NCI-H774 (cell line): ENCODE measurements at regions not wholly inside any gene's neighbourhood (a gene's known extent, or its start where the extent isn't known, plus 50 kb on each side); places are given as distances from the start of the nearest gene placed in this dataset.

Experiments used
- DNase-seq: peaks from one replicate; lab custom pipeline; 2025; lab: John Stamatoyannopoulos, UW

- DNase-seq = no peak
These were observed 318.0 kb upstream of the PUM3 start for GRCh38 chr9:3161912-3162311.

- no peak for DNase-seq
These were observed 313.1 kb upstream of the PUM3 start for GRCh38 chr9:3157011-3157410.

- no peak for DNase-seq
These were observed 308.0 kb upstream of the PUM3 start for GRCh38 chr9:3151672-3152576.

GRCh38 chr9:3150074-3150473 is 306.2 kb upstream of the PUM3 start:
- no peak for DNase-seq

- DNase-seq = no peak
These were observed 294.6 kb upstream of the PUM3 start for GRCh38 chr9:3138231-3139229.

DNA sequence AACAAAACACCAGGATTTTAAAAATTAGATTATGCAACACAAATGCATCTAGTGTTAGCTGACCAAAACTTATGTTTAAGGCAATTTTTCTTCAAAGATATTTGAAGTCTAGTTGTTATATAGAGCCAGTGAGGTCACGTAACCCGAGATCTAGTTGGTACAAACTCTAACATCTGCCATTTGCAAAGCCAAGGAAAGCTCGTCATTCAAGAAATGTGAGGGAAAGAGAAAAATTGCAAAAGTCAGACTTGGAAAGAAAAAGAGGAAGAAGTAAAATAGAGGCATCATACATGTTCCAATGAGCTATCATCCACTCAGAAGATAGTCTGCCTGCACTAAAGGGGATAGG is 293.4 kb upstream of the PUM3 start:
- DNase-seq = no peak

DNA sequence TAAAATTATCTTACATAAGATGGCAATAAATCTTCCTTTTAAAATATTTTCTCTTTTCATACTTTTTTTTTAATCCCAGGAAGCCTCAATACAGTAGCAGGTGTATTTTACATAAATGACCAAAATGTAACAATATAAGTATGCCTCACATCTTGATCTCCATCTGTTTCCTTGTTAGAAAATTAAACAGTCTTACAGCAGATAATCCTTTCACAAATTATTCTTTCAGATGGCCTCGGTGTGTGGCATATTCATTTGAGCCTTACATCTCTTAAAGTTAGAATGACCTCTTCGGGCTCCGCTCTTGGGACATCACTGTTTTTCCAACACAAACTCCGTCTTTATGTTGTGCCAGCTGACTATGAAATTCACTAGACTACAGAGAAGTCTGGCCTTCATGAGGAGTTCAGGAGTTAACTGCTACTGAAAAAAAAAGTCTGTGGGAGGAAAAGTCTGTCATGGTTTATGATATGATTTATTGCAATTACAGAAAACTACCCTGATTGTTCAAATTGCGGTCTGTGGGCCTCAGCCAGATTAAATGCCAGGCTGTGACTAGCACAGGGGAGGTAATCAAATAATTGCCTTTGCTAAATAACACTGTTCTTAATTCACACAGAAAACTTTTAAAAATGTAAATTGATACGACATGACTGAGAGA is 292.9 kb upstream of the PUM3 start:
- no peak for DNase-seq

DNA sequence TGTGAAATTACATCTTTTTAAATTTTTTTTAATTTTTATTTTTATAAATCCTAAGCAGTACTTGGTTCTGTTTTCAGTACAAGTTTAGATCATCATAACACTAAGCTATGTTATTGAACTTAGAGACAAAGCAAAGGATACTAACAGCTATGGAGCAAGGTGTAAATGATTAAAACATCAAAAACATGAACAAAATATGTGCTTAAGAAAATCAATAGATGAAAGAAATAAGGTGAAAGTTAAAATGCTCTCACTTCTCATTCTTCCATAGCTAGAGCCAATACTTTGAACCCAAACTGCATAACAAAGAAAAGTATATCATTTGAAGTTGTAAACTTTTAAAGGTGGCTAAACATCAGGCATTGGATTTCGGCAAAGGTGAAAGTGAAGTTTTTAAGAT is 292.3 kb upstream of the PUM3 start:
- no peak for DNase-seq

DNA sequence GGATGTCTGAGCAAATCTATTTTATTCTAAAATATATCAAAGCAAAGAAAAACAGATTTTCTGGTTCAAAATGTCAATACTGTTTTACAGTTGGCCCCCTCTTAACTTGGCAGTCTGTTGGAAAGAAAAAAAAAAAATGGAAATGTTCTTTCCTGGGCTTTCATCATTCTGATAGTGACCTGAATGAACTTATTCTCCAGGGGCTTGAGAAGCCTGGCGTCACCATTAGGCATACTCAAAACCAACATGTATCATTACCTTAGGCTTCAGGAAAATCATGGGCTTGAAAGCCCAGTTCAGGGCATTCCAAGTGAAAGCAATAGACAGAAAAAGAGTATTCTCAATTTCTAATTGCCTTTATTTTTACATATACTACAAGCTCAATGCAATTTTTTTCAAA is 283.7 kb upstream of the PUM3 start:
- no peak for DNase-seq

- DNase-seq = no peak
These were observed 281.9 kb upstream of the PUM3 start for GRCh38 chr9:3125602-3126405.

DNA sequence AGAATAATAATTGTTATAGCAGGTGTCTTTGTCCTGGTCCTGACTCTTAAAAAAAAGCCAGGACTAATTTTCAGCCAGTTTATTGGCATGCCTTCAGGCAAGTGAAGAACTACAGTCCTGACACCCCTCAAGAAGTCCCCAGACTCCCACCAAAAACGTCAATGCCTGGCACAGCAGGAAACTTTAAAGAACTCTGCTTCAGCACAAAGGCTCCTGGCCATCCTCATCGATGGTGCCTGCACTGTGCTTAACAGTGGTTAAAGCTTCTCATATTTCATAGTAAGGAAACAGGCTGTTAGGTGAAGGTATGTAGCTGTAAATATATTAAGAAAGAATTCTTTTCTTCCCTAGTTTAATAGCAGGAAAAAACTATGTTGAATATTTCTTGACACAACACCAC is 280.1 kb upstream of the PUM3 start:
- no peak for DNase-seq

GRCh38 chr9:3118081-3118480 is 274.2 kb upstream of the PUM3 start:
- no peak for DNase-seq

DNA sequence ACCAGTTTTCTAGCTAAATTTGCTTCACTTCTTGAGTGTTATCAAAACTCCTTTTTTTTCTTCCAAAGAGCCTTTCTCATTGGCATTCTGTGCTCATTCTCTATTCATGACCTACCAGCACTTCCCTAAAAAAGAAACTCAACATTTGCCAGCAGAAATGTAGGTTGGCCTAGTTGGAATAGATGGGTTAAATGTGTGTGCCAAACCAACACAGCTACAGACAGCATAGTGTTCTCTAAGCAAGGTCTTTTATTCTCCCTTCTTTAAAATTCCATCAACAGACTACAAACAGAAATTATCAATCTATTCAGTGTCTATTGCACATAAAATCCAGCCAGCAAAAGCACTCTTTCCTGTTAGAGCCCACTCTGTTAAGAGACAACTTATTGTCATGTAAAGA is 255.8 kb upstream of the PUM3 start:
- DNase-seq = no peak

DNA sequence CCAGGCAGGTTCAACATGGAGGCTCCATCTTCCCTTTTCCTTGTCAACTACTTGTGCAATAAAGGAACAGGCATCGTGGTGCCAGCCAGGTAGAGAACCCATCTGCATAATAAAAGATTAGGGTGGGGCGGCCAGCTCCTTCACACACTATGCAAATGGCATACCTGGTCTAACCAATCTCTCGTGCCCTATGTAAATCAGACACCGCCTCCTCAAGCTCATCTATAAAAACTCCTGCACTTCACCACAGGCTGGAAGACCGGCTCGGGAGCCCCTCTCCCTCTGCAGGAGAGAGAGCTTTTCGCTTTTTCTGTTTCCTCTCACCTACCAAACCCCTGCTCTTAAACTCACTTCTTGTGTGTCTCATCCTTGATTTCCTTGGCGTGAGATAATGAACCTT is 244.3 kb upstream of the PUM3 start:
- no peak for DNase-seq

GRCh38 chr9:3087697-3088096 is 243.8 kb upstream of the PUM3 start:
- no peak for DNase-seq

DNA sequence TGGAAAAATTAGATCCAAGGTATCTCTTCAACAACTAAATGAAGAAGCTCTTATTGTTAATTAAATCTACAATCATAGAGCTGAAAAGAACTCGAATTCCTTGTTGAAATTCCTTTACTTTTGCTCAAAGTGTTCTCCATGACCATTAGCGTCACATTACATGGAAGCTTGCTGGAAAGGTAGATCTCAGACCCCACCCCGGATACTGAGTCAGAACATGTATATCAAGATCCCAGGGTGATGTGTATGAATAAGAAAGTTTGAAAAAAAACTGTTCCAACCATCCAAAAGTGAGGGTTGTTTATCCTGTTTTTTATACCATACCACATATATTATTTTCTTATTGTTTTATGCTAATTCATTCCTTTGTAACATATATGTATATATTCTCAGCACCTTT is 237.1 kb upstream of the PUM3 start:
- DNase-seq = no peak

GRCh38 chr9:3074247-3074646 is 230.4 kb upstream of the PUM3 start:
- DNase-seq = no peak

DNA sequence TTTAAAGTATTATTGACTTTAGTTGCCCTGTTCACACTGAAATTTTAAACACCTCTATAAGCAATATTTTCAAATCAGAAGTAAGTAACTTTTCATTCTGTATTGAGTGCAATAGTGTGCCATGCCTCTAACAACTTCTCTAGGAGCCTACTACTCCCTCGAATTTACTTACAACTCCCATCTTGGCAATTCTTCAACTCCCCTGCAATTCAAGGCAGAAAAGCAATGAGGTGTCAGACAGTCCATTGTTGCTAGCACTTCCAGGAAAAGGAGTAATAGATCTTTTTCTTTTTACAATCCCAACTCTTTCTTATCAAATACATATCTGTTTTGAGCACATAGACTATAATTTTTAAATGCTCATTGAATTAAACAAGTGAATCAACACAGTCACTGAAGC is 222.7 kb upstream of the PUM3 start:
- DNase-seq = no peak

DNA sequence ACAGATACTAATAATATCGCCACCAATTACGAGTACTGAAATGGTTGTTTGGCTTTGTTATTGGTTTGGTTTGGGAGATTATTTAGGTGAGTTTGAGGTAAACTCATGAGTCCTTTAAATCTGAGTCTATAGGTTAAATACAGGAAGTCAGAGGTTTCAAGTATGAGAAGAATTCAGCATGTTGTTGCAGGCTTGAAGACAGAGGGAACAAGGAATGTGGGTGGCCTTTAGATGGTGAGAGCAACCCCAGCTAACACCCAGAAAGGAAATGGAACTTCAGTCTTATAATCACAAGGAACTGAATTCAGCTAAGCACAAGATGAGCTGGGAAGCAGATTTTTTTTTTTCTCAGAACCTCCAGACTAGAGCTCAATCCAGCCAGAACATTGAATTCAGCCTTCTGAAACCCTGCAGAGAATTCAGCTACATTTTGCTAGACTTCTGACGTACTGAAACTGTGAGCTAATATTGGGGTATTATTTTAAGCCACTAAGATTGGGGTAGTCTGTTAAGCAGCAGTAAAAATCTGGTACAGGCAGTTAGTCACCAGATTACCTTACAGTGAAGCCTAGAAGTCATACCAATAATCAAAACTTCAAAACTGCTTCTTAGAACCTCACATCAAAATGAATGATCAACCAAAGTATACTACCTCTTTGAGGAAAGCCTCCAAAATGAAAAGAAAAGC is 216.0 kb upstream of the PUM3 start:
- no peak for DNase-seq

- DNase-seq = no peak
These were observed 214.5 kb upstream of the PUM3 start for GRCh38 chr9:3058409-3058808.

DNA sequence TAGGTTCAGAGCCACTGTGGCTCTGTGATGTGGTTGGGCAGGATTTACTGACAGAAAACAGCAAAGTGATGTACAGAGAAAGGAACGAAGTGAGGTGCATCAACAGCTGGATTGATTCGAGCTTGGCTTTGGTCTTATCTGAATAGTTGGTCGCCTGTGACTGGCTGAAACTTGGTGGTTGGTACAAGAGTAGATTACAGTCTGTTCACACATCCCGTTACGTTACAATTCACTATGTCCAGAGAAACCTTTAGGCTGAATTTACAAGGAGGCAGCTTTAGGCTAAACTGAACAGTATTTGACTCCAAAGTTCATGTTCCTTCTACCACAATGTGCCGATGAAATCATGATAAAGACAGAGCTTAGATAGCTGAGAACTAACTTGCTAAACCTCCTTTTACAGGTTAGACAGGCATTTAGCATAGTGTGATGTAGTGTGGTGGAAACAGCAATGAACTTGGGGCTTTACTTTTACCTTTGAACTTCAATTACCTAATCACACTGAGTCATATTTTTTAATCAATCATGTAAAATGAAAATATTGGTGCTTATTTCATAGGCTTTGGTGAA is 210.2 kb upstream of the PUM3 start:
- DNase-seq = no peak
